Caco-2 (cell line): ENCODE measurements at regions not wholly inside any gene's neighbourhood (a gene's known extent, or its start where the extent isn't known, plus 50 kb on each side); places are given as distances from the start of the nearest gene placed in this dataset.

Experiments used
- BruUV-seq: library from RNA; stranded (reverse); fragments of 400-500 nt; replicated peaks from 2 replicates; lab custom pipeline; 2021; lab: Mats Ljungman, UMichigan
- CTCF ChIA-PET: fragments of 300-600 bp; sonication (Branson Sonifier 250); formaldehyde crosslinking; loops from one replicate; lab custom pipeline; 2022; ENCODE audit warnings: antibody characterized with exemption; lab: Charles Lee
- POLR2A ChIA-PET: fragments of 300-600 bp; sonication (Branson Sonifier 250); formaldehyde crosslinking; loops from one replicate; lab custom pipeline; 2022; ENCODE audit warnings: antibody characterized with exemption; lab: Charles Lee
- DNase-seq, 2 experiments: peaks; one replicate each; pipeline versions ENCODE4 v3.0.0 to v3.0.0-alpha.2; 2020 to 2022
- H3K27me3 ChIP-seq: replicated peaks from 2 replicates; pipeline ENCODE4 v1.6.0; 2011; ENCODE audit warnings: low read length; ENCODE audit not compliant: control insufficient read depth, insufficient read depth
- H3K36me3 ChIP-seq: 2 replicates; pipeline ENCODE4 v1.5.1; 2011; ENCODE audit warnings: low read length; ENCODE audit not compliant: control insufficient read depth, insufficient read depth
- H3K4me1 ChIP-seq: fragments of 250-450 bp; sonication (Bioruptor Pico); 2 replicates; pipeline ENCODE4 v1.5.1; 2020; ENCODE audit warnings: mild to moderate bottlenecking
- H3K4me3 ChIP-seq: 2 replicates; pipeline ENCODE4 v1.5.1; 2011; ENCODE audit warnings: low read depth, mild to moderate bottlenecking, control low read depth, low read length
- H3K9me3 ChIP-seq: fragments of 250-450 bp; sonication (Bioruptor Pico); 2 replicates; pipeline ENCODE4 v1.5.1; 2020; ENCODE audit warnings: mild to moderate bottlenecking, moderate library complexity
- H3K27ac Mint-ChIP-seq: one replicate; pipeline ENCODE4 v1.8.0; 2022; ENCODE audit warnings: mixed read lengths; ENCODE audit not compliant: unreplicated experiment
- H3K27me3 Mint-ChIP-seq: one replicate; pipeline ENCODE4 v1.8.0; 2022; ENCODE audit warnings: mixed read lengths; ENCODE audit not compliant: insufficient read depth, unreplicated experiment
- H3K36me3 Mint-ChIP-seq: one replicate; pipeline ENCODE4 v1.8.0; 2022; ENCODE audit warnings: mild to moderate bottlenecking, mixed read lengths; ENCODE audit not compliant: insufficient read depth, unreplicated experiment
- H3K4me1 Mint-ChIP-seq: one replicate; pipeline ENCODE4 v1.8.0; 2022; ENCODE audit warnings: low read depth, mixed read lengths; ENCODE audit not compliant: unreplicated experiment
- H3K4me3 Mint-ChIP-seq: one replicate; pipeline ENCODE4 v1.8.0; 2022; ENCODE audit warnings: mild to moderate bottlenecking, moderate library complexity, mixed read lengths; ENCODE audit not compliant: unreplicated experiment
- H3K9me3 Mint-ChIP-seq: one replicate; pipeline ENCODE4 v1.8.0; 2022; ENCODE audit warnings: mixed read lengths; ENCODE audit not compliant: unreplicated experiment
- CTCF ChIP-seq, 2 experiments: fragments of 200-600 bp in 1 of 2; IDR thresholded peaks; 1 replicate in 1 of 2; 2 replicates in 1 of 2; pipeline versions ENCODE4 v1.5.1 to v1.8.0; 2011 to 2022; ENCODE audit warnings: antibody characterized with exemption in 1 of 2, control low read depth in 1 of 2, inconsistent platforms in 1 of 2, low read depth in 1 of 2, low read length in 1 of 2, mild to moderate bottlenecking in 1 of 2, moderate library complexity in 1 of 2; ENCODE audit not compliant: insufficient read depth in 1 of 2, severe bottlenecking in 1 of 2, unreplicated experiment in 1 of 2
- intact Hi-C: fragments of 100-400 bp; cut with micrococcal nuclease; formaldehyde crosslinking; loops from one replicate; pipeline ENCODE4 v1.10.0; 2022; ENCODE audit not compliant: unreplicated experiment

- TF ChIP-seq CTCF (IDR thresholded peaks at IDR 0.05; ENCODE audit: insufficient read depth in 1 of 2, low read depth in 1 of 2, low read length in 1 of 2, severe bottlenecking in 1 of 2, unreplicated experiment in 1 of 2), result no peak
- H3K4me1 Mint-ChIP-seq, result no peaks in the 10 kb centered on the region
- H3K9me3 Mint-ChIP-seq, result no peaks in the 10 kb centered on the region
- POLR2A ChIA-PET, result no interaction called here
- H3K27ac Mint-ChIP-seq, result no peak overlapping the region
- H3K36me3 ChIP-seq, result no peaks in the 10 kb centered on the region
- H3K36me3 Mint-ChIP-seq, result no peaks in the 10 kb centered on the region
- no peak overlapping the region for H3K4me3 ChIP-seq
- CTCF ChIA-PET, result no interaction called here
- no peaks in the 10 kb centered on the region for H3K27me3 Mint-ChIP-seq
- no peaks in the 10 kb centered on the region for H3K27me3 ChIP-seq
- no peaks in the 10 kb centered on the region for H3K4me1 ChIP-seq
- no TSS peak for BruUV-seq
- H3K9me3 ChIP-seq, result no peaks in the 10 kb centered on the region
- no peak overlapping the region for H3K4me3 Mint-ChIP-seq
- intact Hi-C loops, result no loop called here
- no peak for DNase-seq
Observed at GRCh38 chrX:14412686-14413085, 116.7 kb upstream of the GLRA2 start.

GRCh38 chrX:14411326-14411725 lies 118.0 kb upstream of the GLRA2 start:
- Mint-ChIP-seq H3K36me3 (no peaks in the 10 kb centered on the region), H3K27me3 (no peaks in the 10 kb centered on the region), H3K4me1 (no peaks in the 10 kb centered on the region), H3K27ac (no peak overlapping the region), H3K4me3 (no peak overlapping the region), H3K9me3 (no peaks in the 10 kb centered on the region)
- ChIA-PET POLR2A (no interaction called here), CTCF (no interaction called here)
- H3K4me3 ChIP-seq, result no peak overlapping the region
- no TSS peak for BruUV-seq
- H3K36me3 ChIP-seq, result no peaks in the 10 kb centered on the region
- H3K4me1 ChIP-seq, result no peaks in the 10 kb centered on the region
- intact Hi-C loops, result no loop called here
- no peaks in the 10 kb centered on the region for H3K27me3 ChIP-seq
- TF ChIP-seq CTCF (IDR thresholded peaks at IDR 0.05; ENCODE audit: insufficient read depth in 1 of 2, low read depth in 1 of 2, low read length in 1 of 2, severe bottlenecking in 1 of 2, unreplicated experiment in 1 of 2), result no peak
- DNase-seq, result no peak
- H3K9me3 ChIP-seq, result no peaks in the 10 kb centered on the region

- Mint-ChIP-seq H3K9me3 (no peaks in the 10 kb centered on the region), H3K4me1 (no peaks in the 10 kb centered on the region), H3K27ac (no peak overlapping the region), H3K4me3 (no peak overlapping the region), H3K27me3 (no peaks in the 10 kb centered on the region), H3K36me3 (no peaks in the 10 kb centered on the region)
- no peak for TF ChIP-seq CTCF (IDR thresholded peaks at IDR 0.05; ENCODE audit: insufficient read depth in 1 of 2, low read depth in 1 of 2, low read length in 1 of 2, severe bottlenecking in 1 of 2, unreplicated experiment in 1 of 2)
- no TSS peak for BruUV-seq
- no peaks in the 10 kb centered on the region for H3K4me1 ChIP-seq
- ChIA-PET POLR2A (no interaction called here), CTCF (no interaction called here)
- intact Hi-C loops, result no loop called here
- no peak for DNase-seq
- no peak overlapping the region for H3K4me3 ChIP-seq
- no peaks in the 10 kb centered on the region for H3K36me3 ChIP-seq
- H3K9me3 ChIP-seq, result no peaks in the 10 kb centered on the region
- H3K27me3 ChIP-seq, result no peaks in the 10 kb centered on the region
Observed at GRCh38 chrX:14409341-14409740, 120.0 kb upstream of the GLRA2 start.
